SK-N-MC (cell line): ENCODE measurements at regions not wholly inside any gene's neighbourhood (a gene's known extent, or its start where the extent isn't known, plus 50 kb on each side); places are given as distances from the start of the nearest gene placed in this dataset.

Experiments
- EZH2 ChIP-seq: fragments of 200-600 bp; sonication (generic); IDR thresholded peaks from one replicate; pipeline ENCODE4 v1.6.1; 2017; ENCODE audit warnings: antibody characterized with exemption
- POLR2AphosphoS5 ChIP-seq: IDR thresholded peaks from 2 replicates; pipeline ENCODE4 v1.6.1; 2012; ENCODE audit warnings: mild to moderate bottlenecking, low read depth, low read length, borderline replicate concordance

GRCh38 chr17:64742326-64742725, 80.2 kb upstream of the SMURF2 start:
- TF ChIP-seq EZH2 (no peak), POLR2AphosphoS5 (no peak)
